H9 (cell line): ENCODE measurements at regions not wholly inside any gene's neighbourhood (a gene's known extent, or its start where the extent isn't known, plus 50 kb on each side); places are given as distances from the start of the nearest gene placed in this dataset.

Experiments
- DNase-seq: peaks from one replicate; pipeline ENCODE4 v3.0.0-alpha.2; 2017
- H2AFZ ChIP-seq: one replicate; pipeline ENCODE4 v1.6.1; 2013; ENCODE audit warnings: mild to moderate bottlenecking, low read length, control low read depth, moderate library complexity
- H2AK5ac ChIP-seq: 2 replicates; pipeline ENCODE4 v1.6.1; 2013; ENCODE audit warnings: low read length, control low read depth, mixed read lengths; ENCODE audit not compliant: insufficient read length
- H2BK120ac ChIP-seq: one replicate; pipeline ENCODE4 v1.6.1; 2013; ENCODE audit warnings: low read depth, mild to moderate bottlenecking, low read length, control low read depth, inconsistent platforms; ENCODE audit not compliant: poor library complexity, severe bottlenecking
- H2BK12ac ChIP-seq: 2 replicates; pipeline ENCODE4 v1.6.1; 2013; ENCODE audit warnings: low read length, control low read depth, mixed read lengths, low read depth; ENCODE audit not compliant: insufficient read length
- H2BK15ac ChIP-seq: 2 replicates; pipeline ENCODE4 v1.6.1; 2013; ENCODE audit warnings: low read depth, low read length, control low read depth
- H2BK20ac ChIP-seq: one replicate; pipeline ENCODE4 v1.6.1; 2013; ENCODE audit warnings: low read depth, mild to moderate bottlenecking, low read length, control low read depth, inconsistent platforms; ENCODE audit not compliant: poor library complexity, severe bottlenecking
- H2BK5ac ChIP-seq: 2 replicates; pipeline ENCODE4 v1.6.1; 2013; ENCODE audit warnings: low read length, control low read depth, mixed read lengths; ENCODE audit not compliant: insufficient read length
- H3K14ac ChIP-seq: 2 replicates; pipeline ENCODE4 v1.6.1; 2013; ENCODE audit warnings: low read length, control low read depth; ENCODE audit not compliant: insufficient read depth
- H3K18ac ChIP-seq: 2 replicates; pipeline ENCODE4 v1.6.1; 2013; ENCODE audit warnings: low read depth, mild to moderate bottlenecking, mixed read lengths, low read length, control low read depth; ENCODE audit not compliant: insufficient read length
- H3K23ac ChIP-seq: 2 replicates; pipeline ENCODE4 v1.6.1; 2013; ENCODE audit warnings: low read length, control low read depth, mixed read lengths, low read depth; ENCODE audit not compliant: insufficient read length
- H3K23me2 ChIP-seq: 2 replicates; pipeline ENCODE4 v1.6.1; 2013; ENCODE audit warnings: low read depth, mild to moderate bottlenecking, mixed read lengths, low read length, control low read depth; ENCODE audit not compliant: insufficient read length, poor library complexity, severe bottlenecking
- H3K27ac ChIP-seq: 2 replicates; pipeline ENCODE4 v1.5.1; 2013; ENCODE audit warnings: low read length, control low read depth, mixed read lengths, low read depth; ENCODE audit not compliant: insufficient read length
- H3K27me3 ChIP-seq: 2 replicates; pipeline ENCODE4 v1.6.1; 2013; ENCODE audit warnings: low read length, control low read depth, inconsistent platforms; ENCODE audit not compliant: insufficient read depth
- H3K4ac ChIP-seq: 2 replicates; pipeline ENCODE4 v1.6.1; 2013; ENCODE audit warnings: low read depth, mild to moderate bottlenecking, control low read depth, inconsistent platforms, low read length, moderate library complexity
- H3K4me1 ChIP-seq: 2 replicates; pipeline ENCODE4 v1.6.1; 2013; ENCODE audit warnings: low read length, control low read depth, inconsistent platforms; ENCODE audit not compliant: insufficient read depth
- H3K4me2 ChIP-seq: 2 replicates; pipeline ENCODE4 v1.6.1; 2013; ENCODE audit warnings: low read length, control low read depth, mixed read lengths; ENCODE audit not compliant: insufficient read length, insufficient read depth
- H3K56ac ChIP-seq: 2 replicates; pipeline ENCODE4 v1.6.1; 2013; ENCODE audit warnings: low read depth, mild to moderate bottlenecking, mixed read lengths, low read length, control low read depth; ENCODE audit not compliant: insufficient read length
- H3K79me1 ChIP-seq: 2 replicates; pipeline ENCODE4 v1.6.1; 2013; ENCODE audit warnings: low read depth, mild to moderate bottlenecking, moderate library complexity, low read length, control low read depth, inconsistent platforms; ENCODE audit not compliant: insufficient read depth, poor library complexity, severe bottlenecking
- H3K79me2 ChIP-seq: 2 replicates; pipeline ENCODE4 v1.6.1; 2013; ENCODE audit warnings: low read length, control low read depth, inconsistent platforms; ENCODE audit not compliant: insufficient read depth
- H3K9ac ChIP-seq: 2 replicates; pipeline ENCODE4 v1.6.1; 2013; ENCODE audit warnings: low read length, control low read depth, mixed read lengths; ENCODE audit not compliant: insufficient read length; ENCODE audit errors: extremely low read depth
- H3K9me3 ChIP-seq: one replicate; pipeline ENCODE4 v1.6.1; 2013; ENCODE audit warnings: low read depth, low read length, inconsistent platforms; ENCODE audit not compliant: control insufficient read depth
- H3T11ph ChIP-seq: one replicate; pipeline ENCODE4 v1.6.1; 2013; ENCODE audit warnings: mild to moderate bottlenecking, low read length, control low read depth, inconsistent platforms
- H4K20me1 ChIP-seq: one replicate; pipeline ENCODE4 v1.6.1; 2013; ENCODE audit not compliant: control insufficient read depth, insufficient read length, insufficient read depth
- H4K5ac ChIP-seq: 2 replicates; pipeline ENCODE4 v1.6.1; 2013; ENCODE audit warnings: low read depth, mild to moderate bottlenecking, mixed read lengths, low read length, control low read depth; ENCODE audit not compliant: insufficient read length
- H4K8ac ChIP-seq: replicated peaks from 2 replicates; pipeline ENCODE4 v1.6.1; 2013; ENCODE audit warnings: low read length, control low read depth, mixed read lengths, low read depth; ENCODE audit not compliant: insufficient read length
- H4K91ac ChIP-seq: 2 replicates; pipeline ENCODE4 v1.6.1; 2013; ENCODE audit warnings: low read depth, mild to moderate bottlenecking, moderate library complexity, mixed read lengths, low read length, control low read depth; ENCODE audit not compliant: insufficient read length
- H3K27ac Mint-ChIP-seq, 3 experiments: 2 replicates in 2 of 3; 3 replicates in 1 of 3; pipeline ENCODE4 v1.8.0; 2020 to 2021; ENCODE audit warnings: mixed read lengths in 3 of 3, mild to moderate bottlenecking in 1 of 3, moderate library complexity in 1 of 3
- H3K27me3 Mint-ChIP-seq: 2 replicates; pipeline ENCODE4 v1.8.0; 2021; ENCODE audit warnings: low read depth, mild to moderate bottlenecking, moderate library complexity, mixed read lengths
- H3K36me3 Mint-ChIP-seq, 3 experiments: 2 replicates in 2 of 3; 3 replicates in 1 of 3; pipeline ENCODE4 v1.8.0; 2020 to 2021; ENCODE audit warnings: low read depth in 3 of 3, mixed read lengths in 3 of 3; ENCODE audit not compliant: insufficient read depth in 1 of 3
- H3K4me1 Mint-ChIP-seq, 2 experiments: 2 replicates each; pipeline ENCODE4 v1.8.0; 2020; ENCODE audit warnings: mixed read lengths in 2 of 2
- H3K4me3 Mint-ChIP-seq, 2 experiments: 2 replicates in 1 of 2; 3 replicates in 1 of 2; pipeline ENCODE4 v1.8.0; 2020 to 2021; ENCODE audit warnings: mild to moderate bottlenecking in 2 of 2, mixed read lengths in 2 of 2, moderate library complexity in 1 of 2
- H3K9me3 Mint-ChIP-seq, 2 experiments: 2 replicates in 1 of 2; 3 replicates in 1 of 2; pipeline ENCODE4 v1.8.0; 2020; ENCODE audit warnings: mild to moderate bottlenecking in 2 of 2, mixed read lengths in 2 of 2, moderate library complexity in 1 of 2
- WGBS: extraction: QIAGEN DNeasy Blood & Tissue Kit; methylation state at CpG from one replicate; pipeline ENCODE4 v1.1.7; 2013; ENCODE audit warnings: missing lambda C conversion rate, low lambda C conversion rate, mixed read lengths; ENCODE audit not compliant: insufficient read length; ENCODE audit errors: extremely low coverage; 5-methylcytosine and 5-hydroxymethylcytosine counted together
- TF ChIP-seq, protein P1 (sequence below): fragments of 200-600 bp; sonication (generic); conservative IDR thresholded peaks from 3 replicates; pipeline ENCODE4 v1.8.0; 2021; ENCODE audit warnings: antibody characterized with exemption, mild to moderate bottlenecking

GRCh38 chr5:174806729-174807128, 82.3 kb downstream of the MSX2 start:
- Histone ChIP-seq H3K23ac (no peak overlapping the region), H3K23me2 (no peaks in the 10 kb centered on the region), H2AK5ac (no peak overlapping the region), H3K18ac (no peak overlapping the region), H4K8ac (no peak overlapping the region), H2BK15ac (no peak overlapping the region), H2BK120ac (no peak overlapping the region), H3K9ac (no peak overlapping the region), H3K56ac (no peak overlapping the region), H3K27ac (no peak overlapping the region), H3K4ac (no peak overlapping the region), H3K79me1 (no peaks in the 10 kb centered on the region), H3K4me2 (no peak overlapping the region), H3T11ph (no peak overlapping the region), H3K14ac (no peak overlapping the region), H2BK5ac (no peak overlapping the region), H4K5ac (no peak overlapping the region), H3K79me2 (no peaks in the 10 kb centered on the region), H2AFZ (no peak overlapping the region), H4K91ac (no peak overlapping the region), H3K9me3 (no peaks in the 10 kb centered on the region), H3K27me3 (no peaks in the 10 kb centered on the region), H2BK20ac (no peak overlapping the region), H4K20me1 (no peaks in the 10 kb centered on the region), H2BK12ac (no peak overlapping the region), H3K4me1 (no peaks in the 10 kb centered on the region)
- TF ChIP-seq, protein P1, sequence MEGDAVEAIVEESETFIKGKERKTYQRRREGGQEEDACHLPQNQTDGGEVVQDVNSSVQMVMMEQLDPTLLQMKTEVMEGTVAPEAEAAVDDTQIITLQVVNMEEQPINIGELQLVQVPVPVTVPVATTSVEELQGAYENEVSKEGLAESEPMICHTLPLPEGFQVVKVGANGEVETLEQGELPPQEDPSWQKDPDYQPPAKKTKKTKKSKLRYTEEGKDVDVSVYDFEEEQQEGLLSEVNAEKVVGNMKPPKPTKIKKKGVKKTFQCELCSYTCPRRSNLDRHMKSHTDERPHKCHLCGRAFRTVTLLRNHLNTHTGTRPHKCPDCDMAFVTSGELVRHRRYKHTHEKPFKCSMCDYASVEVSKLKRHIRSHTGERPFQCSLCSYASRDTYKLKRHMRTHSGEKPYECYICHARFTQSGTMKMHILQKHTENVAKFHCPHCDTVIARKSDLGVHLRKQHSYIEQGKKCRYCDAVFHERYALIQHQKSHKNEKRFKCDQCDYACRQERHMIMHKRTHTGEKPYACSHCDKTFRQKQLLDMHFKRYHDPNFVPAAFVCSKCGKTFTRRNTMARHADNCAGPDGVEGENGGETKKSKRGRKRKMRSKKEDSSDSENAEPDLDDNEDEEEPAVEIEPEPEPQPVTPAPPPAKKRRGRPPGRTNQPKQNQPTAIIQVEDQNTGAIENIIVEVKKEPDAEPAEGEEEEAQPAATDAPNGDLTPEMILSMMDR: no peak
- no CpG with 5 or more reads among the region's 5 CpGs for WGBS
- Mint-ChIP-seq H3K27me3 (no peaks in the 10 kb centered on the region; the same call in 1 of the 2 replicates), H3K27ac (no peak overlapping the region), H3K4me1 (peaks cover 3 to 6% of the 10 kb centered on the region in 2 experiments; a peak in 2 of 4 replicates), H3K9me3 (peaks cover 0 to 9% of the 10 kb centered on the region in 2 experiments; a peak in 4 of 5 replicates), H3K4me3 (no peak overlapping the region), H3K36me3 (no peaks in the 10 kb centered on the region)
- no peak for DNase-seq
